Endothelial cell (in vitro differentiated cells): ENCODE measurements at regions not wholly inside any gene's neighbourhood (a gene's known extent, or its start where the extent isn't known, plus 50 kb on each side); places are given as distances from the start of the nearest gene placed in this dataset.
"Not testable (repeated sequence)": the region's sequence is repeated elsewhere in the genome, so short reads cannot be mapped to it uniquely, and the experiment has no call there.

Experiments
- DNase-seq: peaks from one replicate; pipeline ENCODE4 v3.0.0; 2021; ENCODE audit warnings: low spot score
- H3K27ac Mint-ChIP-seq: one replicate; pipeline ENCODE4 v1.8.0; 2021; ENCODE audit warnings: mixed read lengths, inconsistent platforms; ENCODE audit not compliant: unreplicated experiment
- H3K27me3 Mint-ChIP-seq: one replicate; pipeline ENCODE4 v1.8.0; 2021; ENCODE audit warnings: mild to moderate bottlenecking, moderate library complexity, mixed read lengths, inconsistent platforms; ENCODE audit not compliant: unreplicated experiment
- H3K36me3 Mint-ChIP-seq: one replicate; pipeline ENCODE4 v1.8.0; 2021; ENCODE audit warnings: mild to moderate bottlenecking, low read depth, mixed read lengths, inconsistent platforms; ENCODE audit not compliant: unreplicated experiment
- H3K4me1 Mint-ChIP-seq: one replicate; pipeline ENCODE4 v1.8.0; 2021; ENCODE audit warnings: mild to moderate bottlenecking, mixed read lengths, inconsistent platforms; ENCODE audit not compliant: unreplicated experiment
- H3K4me3 Mint-ChIP-seq: one replicate; pipeline ENCODE4 v1.8.0; 2021; ENCODE audit warnings: mild to moderate bottlenecking, mixed read lengths, inconsistent platforms; ENCODE audit not compliant: unreplicated experiment
- H3K9me3 Mint-ChIP-seq: one replicate; pipeline ENCODE4 v1.8.0; 2021; ENCODE audit warnings: mixed read lengths, inconsistent platforms; ENCODE audit not compliant: unreplicated experiment
- TF ChIP-seq, protein P1 (sequence below): fragments of 200-600 bp; sonication (generic); IDR thresholded peaks from one replicate; pipeline ENCODE4 v1.5.0; 2021; ENCODE audit warnings: antibody characterized with exemption; ENCODE audit not compliant: unreplicated experiment

DNA sequence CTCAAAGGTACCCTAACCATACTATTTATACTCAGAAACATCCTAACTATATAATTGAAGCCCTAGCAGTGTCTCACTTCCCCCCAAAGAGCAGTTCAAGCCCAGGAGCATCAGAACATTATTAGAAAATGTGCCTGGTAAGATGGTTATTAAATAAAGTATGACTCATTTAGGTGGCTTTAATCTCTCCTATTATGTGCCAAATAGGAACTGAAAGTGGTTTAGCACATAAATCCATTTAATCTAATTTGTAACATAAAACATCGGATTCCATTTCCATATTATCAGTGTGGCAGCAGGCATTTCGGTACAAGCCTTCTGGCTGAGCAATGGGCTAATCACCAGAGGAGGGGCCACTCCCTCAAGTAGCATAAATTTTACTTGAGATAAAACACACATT is 395.2 kb upstream of the TMTC1 start:
- H3K9me3 Mint-ChIP-seq, result no peaks in the 10 kb centered on the region
- no peak for DNase-seq
- H3K27ac Mint-ChIP-seq, result no peak overlapping the region
- TF ChIP-seq, protein P1, sequence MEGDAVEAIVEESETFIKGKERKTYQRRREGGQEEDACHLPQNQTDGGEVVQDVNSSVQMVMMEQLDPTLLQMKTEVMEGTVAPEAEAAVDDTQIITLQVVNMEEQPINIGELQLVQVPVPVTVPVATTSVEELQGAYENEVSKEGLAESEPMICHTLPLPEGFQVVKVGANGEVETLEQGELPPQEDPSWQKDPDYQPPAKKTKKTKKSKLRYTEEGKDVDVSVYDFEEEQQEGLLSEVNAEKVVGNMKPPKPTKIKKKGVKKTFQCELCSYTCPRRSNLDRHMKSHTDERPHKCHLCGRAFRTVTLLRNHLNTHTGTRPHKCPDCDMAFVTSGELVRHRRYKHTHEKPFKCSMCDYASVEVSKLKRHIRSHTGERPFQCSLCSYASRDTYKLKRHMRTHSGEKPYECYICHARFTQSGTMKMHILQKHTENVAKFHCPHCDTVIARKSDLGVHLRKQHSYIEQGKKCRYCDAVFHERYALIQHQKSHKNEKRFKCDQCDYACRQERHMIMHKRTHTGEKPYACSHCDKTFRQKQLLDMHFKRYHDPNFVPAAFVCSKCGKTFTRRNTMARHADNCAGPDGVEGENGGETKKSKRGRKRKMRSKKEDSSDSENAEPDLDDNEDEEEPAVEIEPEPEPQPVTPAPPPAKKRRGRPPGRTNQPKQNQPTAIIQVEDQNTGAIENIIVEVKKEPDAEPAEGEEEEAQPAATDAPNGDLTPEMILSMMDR, result no peak
- no peaks in the 10 kb centered on the region for H3K27me3 Mint-ChIP-seq
- H3K36me3 Mint-ChIP-seq, result peaks cover 5% of the 10 kb centered on the region
- H3K4me3 Mint-ChIP-seq, result no peak overlapping the region
- no peaks in the 10 kb centered on the region for H3K4me1 Mint-ChIP-seq

DNA sequence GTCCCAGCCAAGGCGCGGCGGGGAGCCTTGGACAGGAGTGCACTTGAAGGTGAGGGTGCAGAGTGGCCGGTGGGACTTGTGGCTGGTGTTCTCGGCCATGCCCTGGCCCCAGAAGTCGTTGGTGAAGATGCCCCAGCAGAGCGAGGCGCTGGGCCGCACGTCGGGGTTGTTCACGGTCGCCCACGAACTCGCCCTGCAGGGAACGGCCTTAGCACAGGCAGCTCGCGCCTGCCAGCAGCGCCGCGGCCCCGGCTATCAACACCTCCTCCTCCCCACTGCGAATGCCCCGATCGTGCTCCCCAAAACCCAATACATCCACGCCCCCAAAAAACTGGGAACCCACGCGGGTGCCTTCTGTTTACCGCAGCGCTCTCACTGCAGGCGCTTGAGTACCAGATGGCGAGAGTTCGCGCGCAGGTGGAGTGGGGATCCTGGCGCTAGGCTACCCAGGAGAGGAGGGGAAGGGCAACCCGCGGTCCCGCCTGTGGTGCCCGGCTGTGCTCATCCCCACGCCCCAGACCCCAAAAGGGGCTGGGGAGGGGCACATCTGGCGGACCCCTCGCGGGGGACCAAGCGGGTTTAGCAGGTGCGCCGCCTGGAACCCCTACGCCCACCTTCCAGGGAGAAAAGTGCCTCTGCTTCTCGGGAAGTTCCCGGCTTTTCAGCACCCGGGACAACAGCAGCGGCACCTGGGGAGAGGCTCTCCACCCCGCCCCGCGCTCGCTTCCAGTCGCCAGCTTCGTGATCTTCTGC is 386.3 kb upstream of the TMTC1 start:
- DNase-seq, result peak; percentile 43
- TF ChIP-seq, protein P1, result no peak
- no peak overlapping the region for H3K27ac Mint-ChIP-seq
- H3K9me3 Mint-ChIP-seq, result no peaks in the 10 kb centered on the region
- H3K36me3 Mint-ChIP-seq, result no peaks in the 10 kb centered on the region
- no peaks in the 10 kb centered on the region for H3K4me1 Mint-ChIP-seq
- no peak overlapping the region for H3K4me3 Mint-ChIP-seq
- peaks cover 7% of the 10 kb centered on the region for H3K27me3 Mint-ChIP-seq

- TF ChIP-seq, protein P1, result no peak
- Mint-ChIP-seq H3K4me1 (no peaks in the 10 kb centered on the region), H3K36me3 (no peaks in the 10 kb centered on the region), H3K27me3 (peaks cover 4% of the 10 kb centered on the region), H3K27ac (no peak overlapping the region), H3K9me3 (no peaks in the 10 kb centered on the region), H3K4me3 (no peak overlapping the region)
- DNase-seq, result no peak
Observed at GRCh38 chr12:30166006-30166795, 382.5 kb upstream of the TMTC1 start.

DNA sequence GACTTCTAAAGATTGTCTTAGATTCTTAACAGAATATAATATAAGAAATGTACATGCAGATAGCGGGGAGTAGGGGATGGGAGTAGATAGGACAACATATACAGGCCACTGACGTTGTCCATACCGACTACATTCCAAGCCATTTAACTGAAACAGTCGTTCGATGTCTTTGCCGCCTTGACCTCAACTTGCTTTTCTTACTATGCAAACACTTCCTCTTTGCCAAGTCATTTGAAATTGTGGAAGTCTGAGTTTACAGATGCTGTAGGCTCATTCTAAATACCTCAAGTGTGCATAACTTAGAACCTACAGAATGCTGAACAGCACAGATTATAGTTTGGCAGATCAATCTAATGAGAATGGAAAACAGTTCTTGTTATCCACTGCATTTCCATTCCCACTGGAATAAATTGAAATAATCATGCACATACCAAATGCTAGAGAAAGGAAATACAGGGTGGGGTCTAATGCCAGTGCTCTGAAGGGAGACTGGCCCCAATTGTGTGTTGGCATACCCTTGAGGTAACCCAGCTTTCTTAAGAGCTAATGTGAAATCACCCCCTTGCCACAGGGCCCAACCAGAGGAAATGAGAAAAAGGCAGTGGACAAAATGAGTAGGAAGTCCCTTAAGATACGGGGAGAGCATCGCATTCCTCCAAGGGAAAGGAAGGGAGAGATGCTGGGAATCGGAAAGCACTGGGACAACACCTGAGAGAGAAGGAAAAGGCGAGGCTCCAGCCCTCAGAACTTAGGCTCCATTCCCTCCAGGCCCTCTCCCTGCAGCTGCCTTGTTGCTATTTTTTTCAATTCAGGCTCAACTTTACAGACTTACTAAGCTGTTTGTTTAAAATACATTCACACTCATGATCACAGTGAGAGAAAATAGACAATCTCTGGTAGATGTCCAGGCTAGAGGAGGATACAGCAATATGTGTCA is 380.9 kb upstream of the TMTC1 start:
- Mint-ChIP-seq H3K27me3 (no peaks in the 10 kb centered on the region), H3K27ac (no peak overlapping the region), H3K36me3 (no peaks in the 10 kb centered on the region), H3K4me1 (no peaks in the 10 kb centered on the region), H3K4me3 (no peak overlapping the region), H3K9me3 (no peaks in the 10 kb centered on the region)
- TF ChIP-seq, protein P1, result no peak
- no peak for DNase-seq

DNA sequence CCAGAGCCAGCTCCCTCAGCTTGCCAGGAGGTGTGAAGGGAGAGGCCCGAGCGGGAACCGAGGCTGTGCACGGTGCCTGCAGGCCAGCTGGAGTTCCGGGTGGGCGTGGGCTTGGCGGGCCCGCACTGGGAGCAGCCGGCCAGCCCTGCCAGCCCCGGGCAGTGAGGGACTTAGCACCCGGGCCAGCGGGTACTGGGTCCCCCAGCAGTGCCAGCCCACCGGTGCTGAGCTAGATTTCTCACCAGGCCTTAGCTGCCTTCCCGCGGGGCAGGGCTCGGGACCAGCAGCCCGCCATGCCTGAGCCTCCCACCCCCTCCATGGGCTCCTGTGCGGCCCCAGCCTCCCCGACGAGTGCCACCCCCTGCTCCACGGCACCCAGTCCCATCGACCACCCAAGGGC is 373.1 kb upstream of the TMTC1 start:
- not testable (repeated sequence) for H3K27ac Mint-ChIP-seq, DNase-seq, H3K4me3 Mint-ChIP-seq, H3K9me3 Mint-ChIP-seq, H3K36me3 Mint-ChIP-seq, H3K27me3 Mint-ChIP-seq, H3K4me1 Mint-ChIP-seq
